ENCODE measurements at regions not wholly inside any gene's neighbourhood (a gene's known extent, or its start where the extent isn't known, plus 50 kb on each side); places are given as distances from the start of the nearest gene placed in this dataset.

DNA sequence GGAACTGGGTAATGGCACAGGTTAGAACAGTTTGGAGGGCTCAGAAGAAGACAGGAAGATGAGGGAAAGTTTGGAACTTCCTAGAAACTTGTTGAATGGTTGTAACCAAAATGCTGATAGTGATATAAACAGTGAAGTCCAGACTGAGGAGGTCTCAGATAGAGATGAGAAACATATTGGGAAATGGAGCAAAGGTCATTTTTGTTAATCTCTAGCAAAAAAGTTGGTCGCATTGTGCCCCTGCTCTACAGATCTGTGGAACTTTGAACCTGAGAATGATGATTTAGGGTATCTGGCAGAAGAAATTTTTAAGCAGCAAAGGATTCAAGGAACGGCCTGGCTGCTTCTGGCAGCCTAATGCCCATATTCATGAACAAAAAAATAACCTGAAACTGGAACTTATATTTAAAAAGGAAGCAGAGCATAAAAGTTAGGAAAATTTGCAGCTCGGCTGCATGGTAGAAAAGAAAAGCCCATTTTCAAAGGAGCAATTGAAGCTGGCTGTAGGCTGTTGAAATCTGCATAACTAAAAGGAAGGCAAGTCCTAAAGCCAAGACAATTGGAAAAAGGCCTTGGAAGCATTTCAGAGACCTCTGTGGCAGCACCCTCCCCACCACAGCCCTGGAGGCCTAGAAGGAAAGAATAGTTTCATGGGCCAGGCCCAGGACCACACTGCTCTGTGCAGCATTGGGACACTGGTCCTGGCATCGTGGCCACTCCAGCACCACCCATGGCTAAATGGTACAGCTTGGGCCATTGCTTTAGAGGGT is 182.6 kb upstream of the CD96 start:
- Histone ChIP-seq H3K4me3 (ENCODE audit: low read depth, low read length) (no peak overlapping the region), H3K9me3 (no peaks in the 10 kb centered on the region), H3K27me3 (replicated peaks; ENCODE audit: control insufficient read depth, insufficient read depth, low read length) (no peaks in the 10 kb centered on the region), H3K36me3 (ENCODE audit: control insufficient read depth, insufficient read depth, low read length) (no peaks in the 10 kb centered on the region), H3K4me1 (no peaks in the 10 kb centered on the region)
- POLR2A ChIA-PET = no interaction called here
- H3K4me1 Mint-ChIP-seq (ENCODE audit: low read depth, unreplicated experiment) = peaks cover 7% of the 10 kb centered on the region
- H3K36me3 Mint-ChIP-seq (ENCODE audit: insufficient read depth, unreplicated experiment) = no peaks in the 10 kb centered on the region
- peaks cover 9% of the 10 kb centered on the region for H3K9me3 Mint-ChIP-seq (ENCODE audit: unreplicated experiment)
- no peaks in the 10 kb centered on the region for H3K27me3 Mint-ChIP-seq (ENCODE audit: insufficient read depth, unreplicated experiment)
- H3K27ac Mint-ChIP-seq (ENCODE audit: unreplicated experiment) = no peak overlapping the region
- no peak for DNase-seq
- intact Hi-C loops (cut with micrococcal nuclease; ENCODE audit: unreplicated experiment) = no loop called here
- TF ChIP-seq, protein P1, sequence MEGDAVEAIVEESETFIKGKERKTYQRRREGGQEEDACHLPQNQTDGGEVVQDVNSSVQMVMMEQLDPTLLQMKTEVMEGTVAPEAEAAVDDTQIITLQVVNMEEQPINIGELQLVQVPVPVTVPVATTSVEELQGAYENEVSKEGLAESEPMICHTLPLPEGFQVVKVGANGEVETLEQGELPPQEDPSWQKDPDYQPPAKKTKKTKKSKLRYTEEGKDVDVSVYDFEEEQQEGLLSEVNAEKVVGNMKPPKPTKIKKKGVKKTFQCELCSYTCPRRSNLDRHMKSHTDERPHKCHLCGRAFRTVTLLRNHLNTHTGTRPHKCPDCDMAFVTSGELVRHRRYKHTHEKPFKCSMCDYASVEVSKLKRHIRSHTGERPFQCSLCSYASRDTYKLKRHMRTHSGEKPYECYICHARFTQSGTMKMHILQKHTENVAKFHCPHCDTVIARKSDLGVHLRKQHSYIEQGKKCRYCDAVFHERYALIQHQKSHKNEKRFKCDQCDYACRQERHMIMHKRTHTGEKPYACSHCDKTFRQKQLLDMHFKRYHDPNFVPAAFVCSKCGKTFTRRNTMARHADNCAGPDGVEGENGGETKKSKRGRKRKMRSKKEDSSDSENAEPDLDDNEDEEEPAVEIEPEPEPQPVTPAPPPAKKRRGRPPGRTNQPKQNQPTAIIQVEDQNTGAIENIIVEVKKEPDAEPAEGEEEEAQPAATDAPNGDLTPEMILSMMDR (IDR thresholded peaks at IDR 0.05; ENCODE audit: insufficient read depth in 1 of 2, low read depth in 1 of 2, low read length in 1 of 2, severe bottlenecking in 1 of 2, unreplicated experiment in 1 of 2) = no peak
- no TSS peak for BruUV-seq (replicated peaks)
- no peak overlapping the region for H3K4me3 Mint-ChIP-seq (ENCODE audit: unreplicated experiment)
- CTCF ChIA-PET = no interaction called here

DNA sequence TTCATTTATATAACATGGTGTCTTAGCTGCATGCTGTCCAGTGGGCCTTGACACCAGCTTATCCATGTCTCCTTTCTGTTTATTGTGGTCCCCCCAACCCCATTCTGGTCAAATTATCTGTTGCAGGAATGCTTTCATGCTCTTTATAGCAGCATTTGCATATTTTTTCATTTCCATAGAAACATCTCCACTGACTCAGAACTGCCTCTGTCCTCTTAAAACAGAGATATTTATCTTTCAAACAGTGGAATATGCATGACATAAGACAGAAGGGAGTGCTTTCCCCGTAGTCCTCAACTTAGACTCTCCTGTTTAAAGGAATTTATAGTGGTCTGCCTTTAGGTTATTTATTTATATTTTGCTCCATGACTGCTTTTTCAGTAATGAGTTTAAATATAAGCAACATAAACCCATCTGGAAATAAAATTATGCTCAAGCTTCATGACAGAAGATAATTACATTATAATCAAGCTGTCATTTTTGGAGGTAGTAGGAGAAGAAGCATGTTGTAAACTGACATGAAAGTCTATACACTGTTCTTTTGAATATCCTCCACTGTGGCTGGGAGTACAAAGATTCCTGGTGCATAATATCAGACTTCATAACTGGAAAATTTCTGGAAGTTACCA is 179.5 kb upstream of the CD96 start:
- no peaks in the 10 kb centered on the region for H3K9me3 ChIP-seq
- CTCF ChIA-PET = no interaction called here
- no peaks in the 10 kb centered on the region for H3K4me1 ChIP-seq
- TF ChIP-seq, protein P1 (IDR thresholded peaks at IDR 0.05; ENCODE audit: insufficient read depth in 1 of 2, low read depth in 1 of 2, low read length in 1 of 2, severe bottlenecking in 1 of 2, unreplicated experiment in 1 of 2) = no peak
- intact Hi-C loops (cut with micrococcal nuclease; ENCODE audit: unreplicated experiment) = no loop called here
- no TSS peak for BruUV-seq (replicated peaks)
- peaks cover 7% of the 10 kb centered on the region for H3K4me1 Mint-ChIP-seq (ENCODE audit: low read depth, unreplicated experiment)
- no peaks in the 10 kb centered on the region for H3K27me3 Mint-ChIP-seq (ENCODE audit: insufficient read depth, unreplicated experiment)
- DNase-seq = no peak
- H3K27me3 ChIP-seq (replicated peaks; ENCODE audit: control insufficient read depth, insufficient read depth, low read length) = no peaks in the 10 kb centered on the region
- H3K27ac Mint-ChIP-seq (ENCODE audit: unreplicated experiment) = no peak overlapping the region
- H3K4me3 Mint-ChIP-seq (ENCODE audit: unreplicated experiment) = no peak overlapping the region
- H3K9me3 Mint-ChIP-seq (ENCODE audit: unreplicated experiment) = peaks cover 9% of the 10 kb centered on the region
- H3K36me3 ChIP-seq (ENCODE audit: control insufficient read depth, insufficient read depth, low read length) = no peaks in the 10 kb centered on the region
- no peak overlapping the region for H3K4me3 ChIP-seq (ENCODE audit: low read depth, low read length)
- POLR2A ChIA-PET = no interaction called here
- no peaks in the 10 kb centered on the region for H3K36me3 Mint-ChIP-seq (ENCODE audit: insufficient read depth, unreplicated experiment)

DNA sequence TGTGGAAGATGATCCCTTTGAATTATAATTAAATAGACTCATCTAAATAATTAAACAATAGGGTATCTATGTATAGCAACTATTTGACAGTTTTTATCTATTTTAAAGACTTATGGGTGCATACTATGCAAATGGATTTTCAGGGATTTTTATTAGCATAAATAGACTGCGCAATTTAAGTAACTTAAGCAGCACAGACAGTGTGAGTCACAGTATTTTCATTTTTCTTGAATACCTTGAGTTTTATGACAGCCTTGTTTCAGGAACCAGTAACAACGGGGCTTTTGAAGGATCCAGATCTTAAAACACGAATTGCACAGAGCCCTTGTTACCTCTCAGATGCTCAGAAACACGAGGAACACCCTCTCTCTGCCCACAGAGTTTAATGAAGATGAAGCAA is 175.5 kb upstream of the CD96 start:
- H3K36me3 ChIP-seq (ENCODE audit: control insufficient read depth, insufficient read depth, low read length) = no peaks in the 10 kb centered on the region
- H3K27ac Mint-ChIP-seq (ENCODE audit: unreplicated experiment) = no peak overlapping the region
- no TSS peak for BruUV-seq (replicated peaks)
- no peaks in the 10 kb centered on the region for H3K9me3 ChIP-seq
- TF ChIP-seq, protein P1 (IDR thresholded peaks at IDR 0.05; ENCODE audit: insufficient read depth in 1 of 2, low read depth in 1 of 2, low read length in 1 of 2, severe bottlenecking in 1 of 2, unreplicated experiment in 1 of 2) = no peak
- intact Hi-C loops (cut with micrococcal nuclease; ENCODE audit: unreplicated experiment) = no loop called here
- CTCF ChIA-PET = no interaction called here
- no peaks in the 10 kb centered on the region for H3K27me3 ChIP-seq (replicated peaks; ENCODE audit: control insufficient read depth, insufficient read depth, low read length)
- no peak overlapping the region for H3K4me3 ChIP-seq (ENCODE audit: low read depth, low read length)
- no peaks in the 10 kb centered on the region for H3K36me3 Mint-ChIP-seq (ENCODE audit: insufficient read depth, unreplicated experiment)
- peaks cover 12% of the 10 kb centered on the region for H3K9me3 Mint-ChIP-seq (ENCODE audit: unreplicated experiment)
- no peaks in the 10 kb centered on the region for H3K4me1 ChIP-seq
- POLR2A ChIA-PET = no interaction called here
- H3K4me1 Mint-ChIP-seq (ENCODE audit: low read depth, unreplicated experiment) = no peaks in the 10 kb centered on the region
- H3K4me3 Mint-ChIP-seq (ENCODE audit: unreplicated experiment) = no peak overlapping the region
- no peaks in the 10 kb centered on the region for H3K27me3 Mint-ChIP-seq (ENCODE audit: insufficient read depth, unreplicated experiment)
- no peak for DNase-seq
